Ishikawa (cell line): ENCODE measurements at regions not wholly inside any gene's neighbourhood (a gene's known extent, or its start where the extent isn't known, plus 50 kb on each side); places are given as distances from the start of the nearest gene placed in this dataset.

ENCODE experiments used
- CREB1 ChIP-seq: IDR thresholded peaks from 2 replicates; pipeline ENCODE4 v1.6.1; 2012; ENCODE audit warnings: low read depth
- REST ChIP-seq: IDR thresholded peaks from 2 replicates; pipeline ENCODE4 v1.6.1; 2012; ENCODE audit warnings: low read depth, mild to moderate bottlenecking
- TAF1 ChIP-seq: IDR thresholded peaks from 2 replicates; pipeline ENCODE4 v1.6.1; 2012; ENCODE audit warnings: low read depth, mild to moderate bottlenecking
- TEAD4 ChIP-seq: IDR thresholded peaks from 2 replicates; pipeline ENCODE4 v1.6.1; 2012
- YY1 ChIP-seq: IDR thresholded peaks from 2 replicates; pipeline ENCODE4 v1.6.1; 2012; ENCODE audit warnings: low read depth

GRCh38 chr7:50251765-50252164, 52.8 kb upstream of the IKZF1 start:
- TF ChIP-seq REST (no peak), CREB1 (no peak), TAF1 (no peak), YY1 (no peak), TEAD4 (no peak)
